Heart left ventricle (tissue), 13 donors: ENCODE measurements at regions not wholly inside any gene's neighbourhood (a gene's known extent, or its start where the extent isn't known, plus 50 kb on each side); places are given as distances from the start of the nearest gene placed in this dataset.

Source experiments
- CTCF ChIP-seq, 12 donors: fragments of 200-600 bp; sonication (generic) in 4 of 12; IDR thresholded peaks; one replicate each; pipeline versions ENCODE4 v1.5.0 to v1.8.0; 2018 to 2022; ENCODE audit warnings: antibody characterized with exemption in 12 of 12, mild to moderate bottlenecking in 5 of 12
- POLR2A ChIP-seq, 2 donors: fragments of 450-650 bp; IDR thresholded peaks; one replicate each; pipeline ENCODE4 v1.6.1; 2017; ENCODE audit warnings: antibody characterized with exemption in 2 of 2, mild to moderate bottlenecking in 2 of 2, moderate library complexity in 2 of 2
- donor health status: ischemic (EF 13 %, LVEDD 7.1; RV severe dilation, severe dysfunction).
- donor health status: DM: no; HTN: yes; CAD: no.
- donor health status: DM: no; HTN: no; CAD: no.
- donor health status: ischemic (EF 25% LVEDD 6.9; RV normal size, moderate dysfunction).
- donor health status: ischemic (EF 25% LVEDD 5.7; RV mildly dilated, moderate dysfunction).
- donor health status: ischemic (EF 35%, LVEDD 5.7; RV mildly dilated, moderate dysfunction).
- donor health status: nonischemic (EF 11% LVEDD 7.7; RV severe dilation, severe dysfunction).
- donor health status: DM: yes; HTN: yes; CAD: no.
- donor health status: PGD.
- donor health status: ischemic (EF 29% LVEDD 5.4; RV normal size, mild dysfunction).
- donor health status: nonischemic (EF 23%, LVEDD 6.1; RV moderate dilation, normal function).

DNA sequence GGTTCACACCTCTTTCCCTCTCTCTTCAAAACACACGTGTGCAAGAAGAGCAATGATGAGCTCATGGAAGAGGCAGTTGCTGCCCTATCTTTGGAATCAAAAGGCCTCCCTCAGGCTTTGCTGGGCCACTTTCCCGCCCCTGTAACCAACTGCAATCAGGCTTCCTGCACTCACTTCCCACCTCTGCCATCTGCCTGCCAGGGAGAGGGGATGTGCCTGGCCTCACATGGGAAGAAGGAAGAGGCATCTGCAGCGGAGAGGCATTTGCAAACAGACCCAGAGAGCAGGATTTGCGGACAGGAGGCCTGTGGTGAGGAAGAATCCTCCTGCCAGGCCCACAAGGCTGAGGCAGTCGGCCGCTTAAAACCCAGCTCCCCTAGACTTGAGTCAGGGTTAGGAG, 175.6 kb upstream of the ATP10A start:
- TF ChIP-seq CTCF (IDR thresholded peaks at IDR 0.05) (no peak), POLR2A (IDR thresholded peaks at IDR 0.05) (no peak)
